Erythroblast (primary cell): ENCODE measurements at regions not wholly inside any gene's neighbourhood (a gene's known extent, or its start where the extent isn't known, plus 50 kb on each side); places are given as distances from the start of the nearest gene placed in this dataset.
"Not testable (repeated sequence)": the region's sequence is repeated elsewhere in the genome, so short reads cannot be mapped to it uniquely, and the experiment has no call there.

Source experiments
- GATA1 ChIP-seq: IDR thresholded peaks from 2 replicates; pipeline ENCODE4 v1.6.1; 2011; ENCODE audit warnings: low read depth, mild to moderate bottlenecking, control low read depth, low read length, moderate library complexity
- POLR2A ChIP-seq: IDR thresholded peaks from 2 replicates; pipeline ENCODE4 v1.6.1; 2011; ENCODE audit warnings: mild to moderate bottlenecking, low read length

GRCh38 chr9:101807879-101808278 lies 69.4 kb upstream of the GRIN3A start:
- not testable (repeated sequence) for TF ChIP-seq POLR2A, GATA1
